PC-9 (cell line): ENCODE measurements at regions not wholly inside any gene's neighbourhood (a gene's known extent, or its start where the extent isn't known, plus 50 kb on each side); places are given as distances from the start of the nearest gene placed in this dataset.

Source experiments
- BruUV-seq: library from RNA; stranded (reverse); fragments of 400-500 nt; replicated peaks from 2 replicates; lab custom pipeline; 2021; lab: Mats Ljungman, UMichigan
- CTCF ChIA-PET: fragments of 300-600 bp; sonication (Branson Sonifier 250); formaldehyde crosslinking; loops from one replicate; lab custom pipeline; 2022; ENCODE audit warnings: antibody characterized with exemption; lab: Charles Lee
- POLR2A ChIA-PET: fragments of 300-600 bp; sonication (Branson Sonifier 250); formaldehyde crosslinking; loops from one replicate; lab custom pipeline; 2022; ENCODE audit warnings: antibody characterized with exemption; ENCODE audit not compliant: unreplicated experiment; lab: Charles Lee
- DNase-seq, 2 experiments: peaks; one replicate each; pipeline versions ENCODE4 v3.0.0 to v3.0.0-alpha.2; 2015 to 2022; ENCODE audit warnings: mixed read lengths in 1 of 2
- H2AFZ ChIP-seq: fragments of 200-600 bp; sonication (generic); 2 replicates; pipeline ENCODE4 v1.8.1; 2017; ENCODE audit warnings: antibody characterized with exemption
- H3F3A ChIP-seq: fragments of 200-600 bp; sonication (generic); 2 replicates; pipeline ENCODE4 v1.8.1; 2017; ENCODE audit warnings: antibody characterized with exemption, mild to moderate bottlenecking, low read depth; ENCODE audit not compliant: insufficient read depth
- H3K27ac ChIP-seq: fragments of 200-600 bp; sonication (generic); 2 replicates; pipeline ENCODE4 v1.6.1; 2016; ENCODE audit warnings: mixed run types
- H3K27me3 ChIP-seq: fragments of 200-600 bp; sonication (generic); 2 replicates; pipeline ENCODE4 v1.6.1; 2016; ENCODE audit warnings: low read depth, mixed run types; ENCODE audit not compliant: insufficient read depth
- H3K36me3 ChIP-seq: fragments of 200-600 bp; sonication (generic); 2 replicates; pipeline ENCODE4 v1.6.1; 2016; ENCODE audit warnings: low read depth, mixed run types
- H3K4me1 ChIP-seq: fragments of 200-600 bp; sonication (generic); replicated peaks from 2 replicates; pipeline ENCODE4 v1.6.1; 2016; ENCODE audit warnings: mixed run types; ENCODE audit not compliant: insufficient read depth
- H3K4me2 ChIP-seq: fragments of 200-600 bp; sonication (generic); 2 replicates; pipeline ENCODE4 v1.6.1; 2017; ENCODE audit warnings: mixed run types
- H3K4me3 ChIP-seq: fragments of 200-600 bp; sonication (generic); 2 replicates; pipeline ENCODE4 v1.6.1; 2016; ENCODE audit warnings: mixed run types
- H3K79me2 ChIP-seq: fragments of 200-600 bp; sonication (generic); 2 replicates; pipeline ENCODE4 v1.6.1; 2017; ENCODE audit warnings: low read depth, mixed run types
- H3K9me2 ChIP-seq: fragments of 200-600 bp; sonication (generic); 2 replicates; pipeline ENCODE4 v1.8.1; 2017; ENCODE audit warnings: mild to moderate bottlenecking; ENCODE audit not compliant: insufficient read depth
- H3K9me3 ChIP-seq: fragments of 200-600 bp; sonication (generic); 2 replicates; pipeline ENCODE4 v1.8.1; 2016; ENCODE audit warnings: low read depth; ENCODE audit not compliant: insufficient read depth
- H4K20me1 ChIP-seq: fragments of 200-600 bp; sonication (generic); 2 replicates; pipeline ENCODE4 v1.8.1; 2017; ENCODE audit not compliant: insufficient read depth
- CTCF ChIP-seq: fragments of 200-600 bp; sonication (generic); conservative IDR thresholded peaks from 2 replicates; pipeline ENCODE4 v1.6.1; 2017; ENCODE audit warnings: mixed run types, antibody characterized with exemption, mild to moderate bottlenecking, moderate library complexity
- EZH2 ChIP-seq: fragments of 200-600 bp; sonication (generic); IDR thresholded peaks from 2 replicates; pipeline ENCODE4 v1.8.0; 2017; ENCODE audit warnings: antibody characterized with exemption, low read depth
- intact Hi-C: fragments of 100-400 bp; cut with micrococcal nuclease; formaldehyde crosslinking; loops from one replicate; pipeline ENCODE4 v1.10.0; 2022; ENCODE audit not compliant: unreplicated experiment

DNA sequence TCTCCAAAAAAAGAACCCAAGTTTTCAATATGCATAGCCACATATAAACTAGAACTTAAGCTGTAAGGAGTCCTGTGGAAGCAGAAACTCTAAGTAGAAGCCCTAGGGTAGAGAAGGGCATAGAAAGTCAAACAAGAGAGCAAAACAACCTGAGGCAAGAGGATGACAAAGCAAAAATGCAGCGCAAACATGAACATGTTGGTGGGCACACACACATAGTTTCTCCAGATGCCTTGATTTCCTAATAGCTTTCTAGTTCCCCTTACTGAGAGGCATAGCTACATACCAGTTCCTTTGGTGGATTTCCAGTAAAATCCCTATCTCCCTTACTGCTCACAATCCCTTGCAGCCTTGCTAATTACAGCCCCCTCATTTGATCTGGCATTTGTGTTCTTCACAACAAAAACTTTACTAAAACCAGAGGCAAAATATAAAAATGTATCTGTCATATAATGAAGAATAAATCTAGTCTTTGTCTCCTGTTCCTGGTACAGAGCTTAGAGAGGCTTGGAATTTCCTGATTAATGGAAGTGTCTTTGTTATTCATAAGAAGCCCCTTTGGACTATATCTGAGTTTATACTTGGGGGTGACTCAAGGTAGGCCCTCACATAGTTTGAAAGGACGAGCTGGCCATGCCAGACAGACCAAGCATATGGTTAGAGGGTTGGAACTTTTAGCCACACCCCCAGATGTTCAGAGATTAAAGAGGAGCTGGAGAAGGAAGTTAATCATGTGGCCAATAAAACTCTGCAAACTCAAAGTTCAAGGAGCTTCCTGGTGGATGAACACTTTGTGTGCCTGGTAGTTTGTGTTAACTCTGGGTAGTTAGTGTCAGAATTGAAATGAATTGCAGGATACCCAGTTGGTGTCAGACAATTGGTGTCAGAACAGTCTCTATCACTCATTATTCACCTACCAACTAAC is 52.7 kb upstream of the ZCCHC13 start:
- peak overlapping the region; percentile 34 for H3K4me2 ChIP-seq
- CTCF ChIA-PET, result no interaction called here
- H2AFZ ChIP-seq, result no peak overlapping the region
- peaks cover 9% of the 10 kb centered on the region; the same call in 1 of the 2 replicates for H3K79me2 ChIP-seq
- BruUV-seq, result no TSS peak
- POLR2A ChIA-PET, result interaction anchor here (0.6 kb wide), 1 partner anchor 34 kb away, joined by 3 read pairs; no protein-coding TSS in a partner anchor
- no peaks in the 10 kb centered on the region for H3K9me3 ChIP-seq
- no peak overlapping the region for H3K4me3 ChIP-seq
- peak overlapping the region; percentile 81 for H3K27ac ChIP-seq
- no peaks in the 10 kb centered on the region for H4K20me1 ChIP-seq
- TF ChIP-seq EZH2 (no peak), CTCF (no peak)
- 0 out of 2 replicates have a peak, but pooled peaks cover 7% of the 10 kb centered on the region for H3F3A ChIP-seq
- H3K4me1 ChIP-seq, result peaks cover 23% of the 10 kb centered on the region
- H3K27me3 ChIP-seq, result no peaks in the 10 kb centered on the region
- H3K9me2 ChIP-seq, result no peaks in the 10 kb centered on the region
- intact Hi-C loops, result no loop called here
- DNase-seq, result peak; percentile 10 to 58
- no peaks in the 10 kb centered on the region; the same call in 1 of the 2 replicates for H3K36me3 ChIP-seq

GRCh38 chrX:74250574-74250973 is 53.4 kb upstream of the ZCCHC13 start:
- CTCF ChIA-PET, result no interaction called here
- peaks cover 23% of the 10 kb centered on the region for H3K4me1 ChIP-seq
- intact Hi-C loops, result no loop called here
- TF ChIP-seq EZH2, result no peak
- no peak for TF ChIP-seq CTCF
- no peaks in the 10 kb centered on the region for H3K9me2 ChIP-seq
- H3K9me3 ChIP-seq, result no peaks in the 10 kb centered on the region
- H3K4me2 ChIP-seq, result peak overlapping the region; percentile 34; the same call in 1 of the 2 replicates
- 0 out of 2 replicates have a peak, but pooled peaks cover 7% of the 10 kb centered on the region for H3F3A ChIP-seq
- POLR2A ChIA-PET, result interaction anchor here (0.6 kb wide), 1 partner anchor 35 kb away, joined by 3 read pairs; no protein-coding TSS in a partner anchor
- H4K20me1 ChIP-seq, result no peaks in the 10 kb centered on the region
- H3K36me3 ChIP-seq, result no peaks in the 10 kb centered on the region; the same call in 1 of the 2 replicates
- H3K4me3 ChIP-seq, result no peak overlapping the region
- no TSS peak for BruUV-seq
- peak overlapping the region; percentile 81 for H3K27ac ChIP-seq
- no peak overlapping the region for H2AFZ ChIP-seq
- H3K27me3 ChIP-seq, result no peaks in the 10 kb centered on the region
- peaks cover 9% of the 10 kb centered on the region; the same call in 1 of the 2 replicates for H3K79me2 ChIP-seq
- DNase-seq, result no peak

- no peak for TF ChIP-seq EZH2
- TF ChIP-seq CTCF, result no peak
- Histone ChIP-seq H3F3A (0 out of 2 replicates have a peak, but pooled peaks cover 7% of the 10 kb centered on the region), H3K9me2 (no peaks in the 10 kb centered on the region), H2AFZ (no peak overlapping the region), H3K27ac (peak overlapping the region; percentile 81), H3K27me3 (no peaks in the 10 kb centered on the region), H3K9me3 (no peaks in the 10 kb centered on the region), H4K20me1 (no peaks in the 10 kb centered on the region), H3K4me2 (no peak overlapping the region), H3K4me1 (peaks cover 23% of the 10 kb centered on the region), H3K79me2 (peaks cover 9% of the 10 kb centered on the region; the same call in 1 of the 2 replicates), H3K4me3 (no peak overlapping the region), H3K36me3 (no peaks in the 10 kb centered on the region; the same call in 1 of the 2 replicates)
- no peak for DNase-seq
- POLR2A ChIA-PET, result interaction anchor here (0.7 kb wide), 1 partner anchor 11 kb away, joined by 5 read pairs; no protein-coding TSS in a partner anchor
- BruUV-seq, result no TSS peak
- CTCF ChIA-PET, result no interaction called here
- intact Hi-C loops, result no loop called here
These were observed 54.0 kb upstream of the ZCCHC13 start for GRCh38 chrX:74249963-74250362.
